SK-N-DZ (cell line): ENCODE measurements at regions not wholly inside any gene's neighbourhood (a gene's known extent, or its start where the extent isn't known, plus 50 kb on each side); places are given as distances from the start of the nearest gene placed in this dataset.
"Not testable (repeated sequence)": the region's sequence is repeated elsewhere in the genome, so short reads cannot be mapped to it uniquely, and the experiment has no call there.

Experiments
- DNase-seq: peaks from one replicate; pipeline ENCODE4 v3.0.0-alpha.2; 2015; ENCODE audit warnings: low spot score

- DNase-seq, result not testable (repeated sequence)
Measured at GRCh38 chr12:39699079-39699478, 79.5 kb upstream of the ABCD2 start.

DNA sequence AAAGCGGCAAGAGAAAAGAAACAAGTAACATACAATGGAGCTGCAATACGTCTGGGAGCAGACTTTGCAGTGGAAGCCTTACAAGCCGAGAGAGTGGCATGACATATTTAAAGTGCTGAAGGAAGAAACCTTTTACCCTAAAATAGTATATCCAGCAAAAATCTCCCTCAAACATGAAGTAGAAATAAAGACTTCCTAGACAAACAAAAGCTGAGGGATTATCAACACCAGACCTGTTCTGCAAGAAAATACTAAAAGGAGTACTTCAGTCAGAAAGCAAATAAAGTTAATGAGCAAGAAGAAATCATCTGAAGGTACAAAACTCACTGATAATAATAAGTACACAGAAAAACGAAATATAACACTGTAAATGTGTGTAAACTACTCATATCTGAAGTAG is 77.5 kb upstream of the ABCD2 start:
- no peak for DNase-seq

GRCh38 chr12:39692258-39692853 is 72.8 kb upstream of the ABCD2 start:
- no peak for DNase-seq

- DNase-seq, result no peak
Measured at GRCh38 chr12:39685854-39686657, 66.5 kb upstream of the ABCD2 start.

DNA sequence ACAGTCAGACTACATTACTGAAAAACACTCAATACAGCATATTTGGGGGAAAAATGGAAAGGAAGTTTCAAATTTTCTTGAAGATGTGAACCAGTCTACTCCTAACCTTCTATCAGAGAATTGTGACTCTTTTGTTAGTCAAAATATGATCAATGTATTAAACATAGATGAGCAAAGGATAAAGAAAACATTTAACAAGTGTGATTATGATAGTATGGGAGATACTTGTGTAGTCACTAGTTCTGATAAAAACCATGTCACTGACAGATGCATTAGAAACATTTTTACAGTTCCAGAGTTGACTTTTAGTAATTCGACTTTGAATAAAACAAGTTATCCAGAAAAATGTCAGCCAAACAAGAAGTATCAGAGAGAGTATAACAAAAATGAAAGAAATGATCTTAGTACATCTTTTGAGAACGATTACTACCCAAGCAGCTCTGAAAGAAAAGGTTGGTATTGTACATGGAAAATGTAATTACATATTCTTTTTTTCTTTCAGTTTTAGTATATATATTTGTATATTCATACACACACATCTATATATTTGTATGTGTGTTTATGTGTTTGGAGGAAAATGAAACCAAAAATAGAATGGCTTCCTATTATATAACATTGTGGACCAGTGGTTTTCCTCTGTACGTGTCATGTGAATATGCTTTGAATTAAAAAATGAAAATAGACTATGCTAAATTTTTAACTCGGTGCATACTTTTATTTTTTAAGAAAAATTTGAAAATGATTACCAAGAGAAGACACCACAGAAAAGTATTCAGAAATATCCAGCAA is 63.3 kb upstream of the ABCD2 start:
- DNase-seq, result no peak

- no peak for DNase-seq
Measured at GRCh38 chr12:39675263-39675662, 55.7 kb upstream of the ABCD2 start.

DNA sequence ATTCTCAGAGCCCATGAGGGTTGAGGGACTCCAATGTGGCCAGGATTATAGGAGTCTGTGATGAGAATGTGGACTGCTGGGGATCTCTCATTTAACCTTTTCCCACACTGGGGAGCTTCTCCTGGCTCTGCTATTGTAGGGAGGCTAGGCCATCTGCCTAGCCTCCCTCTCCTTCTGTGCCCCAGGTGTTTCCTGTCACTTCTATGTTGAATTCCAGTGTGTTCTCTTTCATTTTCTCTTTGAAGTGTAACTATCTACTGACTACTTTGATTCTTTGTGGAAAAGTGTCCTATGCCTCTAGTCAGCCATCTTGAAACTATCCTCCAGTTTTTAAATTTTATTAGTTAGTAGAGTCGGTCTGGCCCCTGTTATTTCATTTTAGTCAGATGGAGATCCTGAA is 53.4 kb upstream of the ABCD2 start:
- DNase-seq, result no peak

GRCh38 chr12:39671898-39672875 is 52.6 kb upstream of the ABCD2 start:
- DNase-seq, result no peak

GRCh38 chr12:39669539-39669938 is 49.9 kb upstream of the ABCD2 start:
- peak; percentile 20 for DNase-seq
